GM12875 (cell line): ENCODE measurements at regions not wholly inside any gene's neighbourhood (a gene's known extent, or its start where the extent isn't known, plus 50 kb on each side); places are given as distances from the start of the nearest gene placed in this dataset.
"Not testable (repeated sequence)": the region's sequence is repeated elsewhere in the genome, so short reads cannot be mapped to it uniquely, and the experiment has no call there.

Experiments
- H3K4me3 ChIP-seq: one replicate; pipeline ENCODE4 v1.5.1; 2011; ENCODE audit warnings: low read depth, low read length, control low read depth
- TF ChIP-seq, protein P1 (sequence below): IDR thresholded peaks from 2 replicates; pipeline ENCODE4 v1.5.1; 2011; ENCODE audit warnings: low read depth, mild to moderate bottlenecking, control low read depth, inconsistent platforms, low read length, moderate library complexity, borderline replicate concordance; ENCODE audit not compliant: insufficient read depth

DNA sequence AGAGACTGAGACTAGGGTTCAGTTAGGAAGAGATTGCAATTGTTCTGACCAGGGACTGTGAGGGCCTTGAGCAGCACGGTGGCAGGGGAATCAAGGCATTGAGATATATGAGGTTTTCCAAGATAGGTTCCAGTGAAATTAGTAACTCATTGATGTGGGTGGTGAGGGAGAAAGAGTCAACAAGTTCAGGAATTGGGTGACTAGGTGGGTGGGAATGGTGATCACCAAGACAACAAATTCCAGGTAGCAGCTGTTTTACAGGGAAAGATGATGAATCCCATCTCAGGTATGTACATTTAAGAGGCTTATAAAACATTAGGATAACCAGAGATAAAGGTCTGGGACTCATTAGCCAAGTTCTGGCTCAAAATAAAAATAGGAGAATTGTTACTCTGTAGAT lies 251.5 kb upstream of the MGAT5 start:
- TF ChIP-seq, protein P1, sequence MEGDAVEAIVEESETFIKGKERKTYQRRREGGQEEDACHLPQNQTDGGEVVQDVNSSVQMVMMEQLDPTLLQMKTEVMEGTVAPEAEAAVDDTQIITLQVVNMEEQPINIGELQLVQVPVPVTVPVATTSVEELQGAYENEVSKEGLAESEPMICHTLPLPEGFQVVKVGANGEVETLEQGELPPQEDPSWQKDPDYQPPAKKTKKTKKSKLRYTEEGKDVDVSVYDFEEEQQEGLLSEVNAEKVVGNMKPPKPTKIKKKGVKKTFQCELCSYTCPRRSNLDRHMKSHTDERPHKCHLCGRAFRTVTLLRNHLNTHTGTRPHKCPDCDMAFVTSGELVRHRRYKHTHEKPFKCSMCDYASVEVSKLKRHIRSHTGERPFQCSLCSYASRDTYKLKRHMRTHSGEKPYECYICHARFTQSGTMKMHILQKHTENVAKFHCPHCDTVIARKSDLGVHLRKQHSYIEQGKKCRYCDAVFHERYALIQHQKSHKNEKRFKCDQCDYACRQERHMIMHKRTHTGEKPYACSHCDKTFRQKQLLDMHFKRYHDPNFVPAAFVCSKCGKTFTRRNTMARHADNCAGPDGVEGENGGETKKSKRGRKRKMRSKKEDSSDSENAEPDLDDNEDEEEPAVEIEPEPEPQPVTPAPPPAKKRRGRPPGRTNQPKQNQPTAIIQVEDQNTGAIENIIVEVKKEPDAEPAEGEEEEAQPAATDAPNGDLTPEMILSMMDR = no peak
- H3K4me3 ChIP-seq = no peak overlapping the region

DNA sequence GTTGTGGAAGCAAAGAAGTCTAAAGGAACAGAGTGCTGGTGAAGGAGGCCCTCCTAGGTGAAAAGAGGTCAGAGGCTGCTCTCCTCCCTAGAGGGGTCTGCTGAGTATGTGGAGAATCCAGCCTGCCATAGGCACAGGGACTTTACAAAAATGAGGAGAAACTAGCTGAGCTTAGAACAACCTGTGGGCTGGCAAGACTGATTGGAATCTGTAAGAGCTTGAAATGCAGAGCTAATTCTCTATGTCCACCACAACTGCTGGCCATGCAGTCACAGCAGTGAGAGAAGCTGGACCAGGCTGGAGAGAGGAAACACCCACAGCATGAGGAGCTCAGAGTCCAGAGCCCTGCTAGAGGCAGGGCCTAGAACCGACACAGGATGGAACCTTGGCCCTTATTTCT lies 251.0 kb upstream of the MGAT5 start:
- TF ChIP-seq, protein P1 = no peak
- no peak overlapping the region for H3K4me3 ChIP-seq

DNA sequence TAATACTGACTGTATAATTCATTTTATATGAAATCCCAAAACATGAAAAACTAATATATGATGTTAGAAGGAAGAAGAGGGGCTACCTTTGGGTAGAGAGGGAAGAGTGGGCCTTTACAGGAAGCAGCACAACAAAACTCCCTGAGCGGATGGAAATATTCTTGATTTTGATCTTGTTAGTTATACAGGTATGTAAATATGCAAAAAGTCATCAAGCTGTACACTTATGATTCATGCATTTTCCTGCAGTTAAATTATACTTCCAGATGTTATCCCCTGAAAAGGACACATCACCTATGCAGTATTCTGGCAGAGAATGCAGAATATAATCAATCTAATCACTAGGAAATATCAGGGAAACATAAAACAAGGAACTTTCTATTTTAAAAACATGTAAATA lies 249.4 kb upstream of the MGAT5 start:
- TF ChIP-seq, protein P1 = no peak
- H3K4me3 ChIP-seq = no peak overlapping the region

DNA sequence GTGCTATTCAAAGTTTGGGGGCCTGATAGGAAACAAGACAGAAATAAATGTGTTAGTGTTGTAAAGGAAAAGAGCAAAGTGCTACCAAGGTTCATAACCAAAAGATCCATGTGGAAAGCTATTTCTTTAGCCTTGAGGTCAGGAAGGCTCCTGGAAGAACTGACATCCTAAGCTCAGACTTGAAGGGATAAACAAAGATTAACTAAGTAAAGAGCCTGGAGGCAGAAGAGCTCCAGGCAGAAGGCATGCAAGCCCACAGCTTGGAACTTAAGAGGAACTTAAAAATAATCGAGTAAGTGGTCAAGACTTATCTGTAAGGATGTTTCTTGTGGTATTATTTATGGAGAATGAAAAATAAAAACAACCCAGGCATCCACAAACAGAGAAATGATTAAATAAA lies 245.0 kb upstream of the MGAT5 start:
- TF ChIP-seq, protein P1 = no peak
- no peak overlapping the region for H3K4me3 ChIP-seq

DNA sequence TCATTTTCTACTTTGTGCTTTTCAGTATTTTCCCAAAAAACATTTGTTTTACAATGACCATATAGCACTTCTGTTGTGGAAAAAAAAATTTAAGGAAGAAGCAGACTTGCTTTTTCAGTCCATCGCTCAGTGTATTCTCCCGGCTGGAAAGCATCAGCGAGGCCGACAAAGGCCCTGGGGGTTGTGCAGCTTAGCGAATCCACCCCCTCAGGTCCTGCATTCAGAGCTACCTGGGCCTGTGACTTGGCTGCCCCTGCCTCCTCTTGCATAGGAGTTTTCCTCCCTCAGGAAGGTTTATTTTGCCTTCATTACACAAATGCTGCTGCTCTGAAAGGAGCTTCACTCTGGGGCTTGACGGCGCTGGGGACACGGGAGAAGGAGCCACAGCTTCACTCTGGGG lies 244.4 kb upstream of the MGAT5 start:
- TF ChIP-seq, protein P1 = no peak
- H3K4me3 ChIP-seq = no peak overlapping the region

DNA sequence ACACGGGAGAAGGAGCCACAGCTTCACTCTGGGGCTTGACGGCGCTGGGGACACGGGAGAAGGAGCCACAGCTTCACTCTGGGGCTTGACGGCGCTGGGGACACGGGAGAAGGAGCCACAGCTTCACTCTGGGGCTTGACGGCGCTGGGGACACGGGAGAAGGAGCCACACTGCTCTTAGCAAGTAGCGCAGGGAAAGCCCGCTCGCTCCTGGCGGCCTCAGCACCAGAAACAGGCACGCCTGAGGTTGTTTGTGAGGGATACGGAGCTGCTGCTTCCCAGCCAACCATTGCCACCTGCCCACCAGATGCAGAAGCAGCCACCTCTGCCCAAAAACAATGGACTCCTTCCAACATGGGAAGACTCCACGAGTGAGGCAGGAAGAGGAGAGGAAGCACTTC lies 244.0 kb upstream of the MGAT5 start:
- not testable (repeated sequence) for H3K4me3 ChIP-seq

GRCh38 chr2:134011936-134012586 lies 241.8 kb upstream of the MGAT5 start:
- no peak overlapping the region for H3K4me3 ChIP-seq
- TF ChIP-seq, protein P1 = no peak
